ENCODE measurements at regions not wholly inside any gene's neighbourhood (a gene's known extent, or its start where the extent isn't known, plus 50 kb on each side); places are given as distances from the start of the nearest gene placed in this dataset.

DNA sequence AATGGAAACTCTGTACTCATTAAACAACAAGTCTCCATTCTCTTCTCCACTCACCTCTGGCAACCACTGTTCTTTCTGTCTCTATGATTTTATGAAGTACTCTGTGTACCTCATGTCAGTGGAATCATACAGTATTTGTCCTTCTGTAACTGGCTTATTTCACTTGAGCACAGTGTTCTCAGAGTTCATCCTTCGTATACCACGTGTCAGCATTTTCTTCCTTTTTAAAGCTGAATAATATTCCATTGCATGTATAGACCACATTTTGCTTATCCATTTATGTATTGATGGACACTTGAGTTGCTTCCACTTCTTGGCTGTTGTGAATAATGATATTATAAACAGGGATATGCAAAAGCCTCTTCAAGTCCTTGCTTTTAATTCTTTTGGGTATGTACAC lies 333.0 kb upstream of the ZNF32 start:
- TF ChIP-seq, protein P1, sequence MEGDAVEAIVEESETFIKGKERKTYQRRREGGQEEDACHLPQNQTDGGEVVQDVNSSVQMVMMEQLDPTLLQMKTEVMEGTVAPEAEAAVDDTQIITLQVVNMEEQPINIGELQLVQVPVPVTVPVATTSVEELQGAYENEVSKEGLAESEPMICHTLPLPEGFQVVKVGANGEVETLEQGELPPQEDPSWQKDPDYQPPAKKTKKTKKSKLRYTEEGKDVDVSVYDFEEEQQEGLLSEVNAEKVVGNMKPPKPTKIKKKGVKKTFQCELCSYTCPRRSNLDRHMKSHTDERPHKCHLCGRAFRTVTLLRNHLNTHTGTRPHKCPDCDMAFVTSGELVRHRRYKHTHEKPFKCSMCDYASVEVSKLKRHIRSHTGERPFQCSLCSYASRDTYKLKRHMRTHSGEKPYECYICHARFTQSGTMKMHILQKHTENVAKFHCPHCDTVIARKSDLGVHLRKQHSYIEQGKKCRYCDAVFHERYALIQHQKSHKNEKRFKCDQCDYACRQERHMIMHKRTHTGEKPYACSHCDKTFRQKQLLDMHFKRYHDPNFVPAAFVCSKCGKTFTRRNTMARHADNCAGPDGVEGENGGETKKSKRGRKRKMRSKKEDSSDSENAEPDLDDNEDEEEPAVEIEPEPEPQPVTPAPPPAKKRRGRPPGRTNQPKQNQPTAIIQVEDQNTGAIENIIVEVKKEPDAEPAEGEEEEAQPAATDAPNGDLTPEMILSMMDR (IDR thresholded peaks at IDR 0.05; ENCODE audit: low read depth, low read length) = no peak
- DNase-seq (ENCODE audit: extremely low read depth, low read depth) = no peak

DNA sequence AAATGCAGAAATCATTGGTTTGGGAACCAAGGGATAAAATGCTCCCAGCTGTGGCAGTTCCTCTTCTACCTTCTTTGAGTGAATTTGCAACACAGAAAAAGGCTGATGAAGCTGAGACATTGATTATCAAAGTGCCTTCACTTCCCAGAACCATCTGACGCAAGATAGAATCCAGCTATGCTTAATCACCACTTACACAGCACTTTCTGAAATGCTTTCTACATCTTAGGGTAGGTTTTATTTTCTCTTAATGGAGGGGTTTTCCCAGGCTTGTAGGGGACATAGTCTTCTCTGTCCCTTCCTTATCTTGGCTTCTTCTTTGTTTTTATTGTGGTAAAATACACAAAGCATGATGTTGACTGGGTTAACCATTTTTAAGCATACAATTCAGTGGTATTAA lies 332.6 kb upstream of the ZNF32 start:
- DNase-seq (ENCODE audit: extremely low read depth, low read depth) = peak; percentile 57
- TF ChIP-seq, protein P1 (IDR thresholded peaks at IDR 0.05; ENCODE audit: low read depth, low read length) = no peak

DNA sequence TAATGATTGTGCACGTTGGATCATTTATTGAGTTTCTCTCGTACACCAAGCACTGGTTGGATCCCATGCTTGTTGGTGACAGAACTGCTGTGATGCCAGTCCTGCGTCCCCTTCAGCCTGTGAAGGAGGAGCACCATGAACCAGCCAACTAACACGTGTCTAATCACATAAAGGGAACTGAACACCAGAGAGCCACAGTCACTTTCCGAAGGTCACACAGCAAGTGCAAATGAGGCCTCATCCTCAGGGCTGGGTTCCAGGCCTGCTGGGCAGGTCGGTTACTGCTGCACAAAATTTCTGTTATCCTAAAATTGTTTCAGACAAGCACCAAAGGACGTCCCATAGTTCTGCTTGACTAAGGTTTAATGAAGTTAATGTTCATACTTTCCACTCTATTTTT lies 332.0 kb upstream of the ZNF32 start:
- TF ChIP-seq, protein P1 (IDR thresholded peaks at IDR 0.05; ENCODE audit: low read depth, low read length) = no peak
- DNase-seq (ENCODE audit: extremely low read depth, low read depth) = no peak

DNA sequence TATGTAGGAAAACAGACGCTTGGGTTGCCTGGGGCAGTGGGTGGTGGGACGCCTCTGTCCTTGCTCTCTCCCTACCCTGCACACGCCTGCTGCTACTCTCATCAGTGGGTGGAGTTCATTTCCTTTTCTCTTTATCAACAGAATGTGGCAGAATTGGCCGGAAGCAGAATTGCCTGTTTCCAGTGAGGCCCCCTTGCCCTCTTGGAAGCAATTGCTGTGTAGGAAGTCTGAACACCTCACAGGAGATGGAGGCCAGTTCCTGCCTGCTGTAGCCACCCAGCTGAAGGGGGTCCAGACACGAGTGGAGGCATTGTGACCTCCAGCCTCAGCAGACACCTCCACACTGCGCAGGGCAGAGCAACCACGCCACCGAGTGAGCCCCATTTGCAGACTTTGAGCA lies 331.6 kb upstream of the ZNF32 start:
- TF ChIP-seq, protein P1 (IDR thresholded peaks at IDR 0.05; ENCODE audit: low read depth, low read length) = no peak
- DNase-seq (ENCODE audit: extremely low read depth, low read depth) = no peak

DNA sequence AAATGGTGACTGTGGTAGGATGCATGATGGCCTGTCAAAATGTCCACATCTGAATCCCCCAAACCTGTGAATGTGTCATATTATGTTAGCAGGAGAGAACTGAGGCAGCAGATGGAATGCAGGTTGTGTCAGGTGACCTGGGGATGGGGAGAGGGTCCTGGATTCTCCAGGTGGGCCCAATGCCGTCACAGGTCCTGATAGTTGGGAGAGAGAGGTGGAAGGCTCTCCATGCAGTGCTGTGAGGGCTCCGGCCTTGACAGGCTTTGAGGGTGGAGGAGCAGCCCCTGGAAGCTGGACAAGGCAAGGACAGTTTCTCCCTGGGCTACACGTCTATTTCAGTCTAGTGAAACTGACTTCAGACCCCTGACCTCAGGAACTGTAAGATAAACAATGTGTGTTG lies 330.9 kb upstream of the ZNF32 start:
- TF ChIP-seq, protein P1 (IDR thresholded peaks at IDR 0.05; ENCODE audit: low read depth, low read length) = no peak
- no peak for DNase-seq (ENCODE audit: extremely low read depth, low read depth)

DNA sequence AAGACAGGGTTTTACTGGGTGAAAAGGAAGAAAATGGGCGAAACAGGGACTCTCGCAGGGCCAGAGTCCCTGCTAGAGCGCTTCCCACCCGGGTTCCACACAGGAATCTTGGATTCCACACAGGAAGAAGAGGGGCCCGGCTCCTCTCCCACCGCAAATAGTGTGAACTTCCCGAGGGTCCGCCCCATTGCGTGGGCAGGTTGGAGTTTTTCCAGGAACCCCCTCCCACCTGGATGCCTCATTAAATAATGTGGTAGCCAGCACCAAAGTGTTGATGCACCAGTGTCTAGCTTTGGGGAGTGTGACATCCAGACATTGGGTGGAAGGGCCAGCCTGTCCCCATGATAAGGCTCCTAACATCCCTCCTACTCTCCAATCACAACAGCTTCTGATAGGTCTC lies 330.3 kb upstream of the ZNF32 start:
- TF ChIP-seq, protein P1 (IDR thresholded peaks at IDR 0.05; ENCODE audit: low read depth, low read length) = no peak
- DNase-seq (ENCODE audit: extremely low read depth, low read depth) = no peak

DNA sequence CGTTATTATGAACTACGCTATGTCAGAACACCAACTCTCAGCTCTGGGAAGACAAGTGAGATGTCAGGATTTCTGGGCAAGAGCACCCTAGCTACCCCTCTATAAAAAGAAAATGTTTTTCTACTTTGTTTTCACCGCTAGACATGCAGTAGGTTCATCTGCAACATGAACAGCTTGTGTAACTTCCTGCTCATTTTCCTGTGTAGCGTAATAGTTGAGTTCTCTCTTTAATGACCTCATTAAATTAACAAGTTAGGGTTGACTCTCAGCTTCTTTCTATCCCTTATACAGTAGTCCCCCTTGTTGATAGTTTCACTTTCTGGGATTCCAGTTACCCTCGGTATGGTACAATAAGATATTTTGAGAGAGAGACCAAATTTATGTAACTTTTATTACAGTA lies 329.4 kb upstream of the ZNF32 start:
- DNase-seq (ENCODE audit: extremely low read depth, low read depth) = no peak
- TF ChIP-seq, protein P1 (IDR thresholded peaks at IDR 0.05; ENCODE audit: low read depth, low read length) = no peak
